ENCODE measurements at regions not wholly inside any gene's neighbourhood (a gene's known extent, or its start where the extent isn't known, plus 50 kb on each side); places are given as distances from the start of the nearest gene placed in this dataset.
"Not testable (repeated sequence)": the region's sequence is repeated elsewhere in the genome, so short reads cannot be mapped to it uniquely, and the experiment has no call there.

DNA sequence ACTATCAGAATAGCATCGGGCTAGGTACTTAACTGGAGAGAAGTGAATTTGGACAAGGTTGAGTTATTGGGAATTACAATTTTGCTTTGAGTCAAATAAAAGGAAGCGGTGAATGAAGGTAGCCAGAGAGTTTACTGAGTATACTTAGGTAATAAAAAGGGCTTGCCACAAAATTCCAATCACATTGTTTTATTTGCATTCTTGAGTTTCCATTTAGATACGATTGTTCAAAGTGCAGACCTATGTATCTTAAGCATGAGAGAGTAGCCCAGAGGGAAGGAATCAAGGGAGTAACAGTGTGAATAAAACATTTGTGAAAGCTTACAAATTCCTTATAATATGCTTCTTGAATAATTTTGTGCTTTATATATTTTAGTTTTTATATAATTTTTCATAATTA, 102.5 kb upstream of the NDST4 start:
- Histone ChIP-seq H3K4me3 (no peak overlapping the region), H3K36me3 (no peaks in the 10 kb centered on the region), H3K9me3 (no peaks in the 10 kb centered on the region), H3K27ac (no peak overlapping the region), H3K27me3 (replicated peaks; ENCODE audit: insufficient read depth) (no peaks in the 10 kb centered on the region), H3K4me1 (replicated peaks) (no peaks in the 10 kb centered on the region)
- no peak for DNase-seq (ENCODE audit: low spot score)
- intact Hi-C loops (cut with DNase I) = no loop called here
- WGBS = 38% methylated on average over 3 of the region's 3 CpGs
- TF ChIP-seq, protein P1, sequence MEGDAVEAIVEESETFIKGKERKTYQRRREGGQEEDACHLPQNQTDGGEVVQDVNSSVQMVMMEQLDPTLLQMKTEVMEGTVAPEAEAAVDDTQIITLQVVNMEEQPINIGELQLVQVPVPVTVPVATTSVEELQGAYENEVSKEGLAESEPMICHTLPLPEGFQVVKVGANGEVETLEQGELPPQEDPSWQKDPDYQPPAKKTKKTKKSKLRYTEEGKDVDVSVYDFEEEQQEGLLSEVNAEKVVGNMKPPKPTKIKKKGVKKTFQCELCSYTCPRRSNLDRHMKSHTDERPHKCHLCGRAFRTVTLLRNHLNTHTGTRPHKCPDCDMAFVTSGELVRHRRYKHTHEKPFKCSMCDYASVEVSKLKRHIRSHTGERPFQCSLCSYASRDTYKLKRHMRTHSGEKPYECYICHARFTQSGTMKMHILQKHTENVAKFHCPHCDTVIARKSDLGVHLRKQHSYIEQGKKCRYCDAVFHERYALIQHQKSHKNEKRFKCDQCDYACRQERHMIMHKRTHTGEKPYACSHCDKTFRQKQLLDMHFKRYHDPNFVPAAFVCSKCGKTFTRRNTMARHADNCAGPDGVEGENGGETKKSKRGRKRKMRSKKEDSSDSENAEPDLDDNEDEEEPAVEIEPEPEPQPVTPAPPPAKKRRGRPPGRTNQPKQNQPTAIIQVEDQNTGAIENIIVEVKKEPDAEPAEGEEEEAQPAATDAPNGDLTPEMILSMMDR (IDR thresholded peaks at IDR 0.05) = no peak
- no peak for TF ChIP-seq POLR2A (IDR thresholded peaks at IDR 0.05)
- TF ChIP-seq POLR2AphosphoS5 (IDR thresholded peaks at IDR 0.05) = no peak

GRCh38 chr4:115213716-115214115, 100.3 kb upstream of the NDST4 start:
- no peak for TF ChIP-seq POLR2A (IDR thresholded peaks at IDR 0.05)
- TF ChIP-seq, protein P1 (IDR thresholded peaks at IDR 0.05) = no peak
- no peak for TF ChIP-seq POLR2AphosphoS5 (IDR thresholded peaks at IDR 0.05)
- H3K9me3 ChIP-seq = no peaks in the 10 kb centered on the region
- H3K27me3 ChIP-seq (replicated peaks; ENCODE audit: insufficient read depth) = no peaks in the 10 kb centered on the region
- H3K4me3 ChIP-seq = no peak overlapping the region
- intact Hi-C loops (cut with DNase I) = no loop called here
- no peaks in the 10 kb centered on the region for H3K4me1 ChIP-seq (replicated peaks)
- DNase-seq (ENCODE audit: low spot score) = no peak
- WGBS = 54% methylated on average over 3 of the region's 3 CpGs
- H3K27ac ChIP-seq = no peak overlapping the region
- H3K36me3 ChIP-seq = no peaks in the 10 kb centered on the region

- no peak for DNase-seq (ENCODE audit: low spot score)
- TF ChIP-seq POLR2A (IDR thresholded peaks at IDR 0.05) (no peak), POLR2AphosphoS5 (IDR thresholded peaks at IDR 0.05) (no peak)
- TF ChIP-seq, protein P1 (IDR thresholded peaks at IDR 0.05) = no peak
- intact Hi-C loops (cut with DNase I) = no loop called here
- no peaks in the 10 kb centered on the region for H3K4me1 ChIP-seq (replicated peaks)
- no peak overlapping the region for H3K27ac ChIP-seq
- no peaks in the 10 kb centered on the region for H3K36me3 ChIP-seq
- no peaks in the 10 kb centered on the region for H3K27me3 ChIP-seq (replicated peaks; ENCODE audit: insufficient read depth)
- WGBS = 80% methylated on average over 3 of the region's 3 CpGs
- H3K9me3 ChIP-seq = no peaks in the 10 kb centered on the region
- no peak overlapping the region for H3K4me3 ChIP-seq
These were observed 87.6 kb upstream of the NDST4 start for GRCh38 chr4:115201042-115201330.

GRCh38 chr4:115200201-115201041, 87.0 kb upstream of the NDST4 start:
- H3K4me3 ChIP-seq; intact Hi-C loops (cut with DNase I): not testable (repeated sequence)
- WGBS = 94% methylated on average over 14 of the region's 30 CpGs

GRCh38 chr4:115194612-115195011, 81.2 kb upstream of the NDST4 start:
- H3K9me3 ChIP-seq; DNase-seq (ENCODE audit: low spot score); H3K4me1 ChIP-seq (replicated peaks); H3K4me3 ChIP-seq; H3K27me3 ChIP-seq (replicated peaks; ENCODE audit: insufficient read depth); intact Hi-C loops (cut with DNase I); H3K36me3 ChIP-seq; H3K27ac ChIP-seq: not testable (repeated sequence)

More at GRCh38 chr4:115200201-115201041, 87.0 kb upstream of the NDST4 start:
- not testable (repeated sequence) for H3K36me3 ChIP-seq; H3K4me1 ChIP-seq (replicated peaks); H3K27ac ChIP-seq; H3K27me3 ChIP-seq (replicated peaks; ENCODE audit: insufficient read depth); H3K9me3 ChIP-seq; DNase-seq (ENCODE audit: low spot score)

DNA sequence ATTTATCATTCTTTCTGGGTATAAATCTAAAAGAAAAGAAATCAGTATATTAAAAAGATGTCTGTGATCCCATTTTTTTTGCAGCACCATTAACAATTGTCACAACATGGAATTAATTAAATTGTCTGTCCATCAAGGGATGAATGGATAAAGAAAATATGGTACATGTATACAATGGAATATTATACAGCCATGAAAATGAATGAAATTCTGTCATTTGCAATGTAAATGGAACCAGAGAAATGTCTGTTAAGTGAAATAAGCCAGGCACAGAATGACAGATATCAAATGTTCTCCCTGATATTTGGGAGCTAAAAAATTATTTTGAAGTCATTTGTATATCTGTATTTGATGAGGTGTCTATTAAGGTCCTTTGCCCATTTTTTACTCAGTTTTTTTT, 77.1 kb upstream of the NDST4 start:
- no peak for DNase-seq (ENCODE audit: low spot score)

More for the DNA sequence above, 77.1 kb upstream of the NDST4 start:
- H3K27ac ChIP-seq = no peak overlapping the region
- intact Hi-C loops (cut with DNase I) = no loop called here
- H3K9me3 ChIP-seq = no peaks in the 10 kb centered on the region
- H3K4me3 ChIP-seq = no peak overlapping the region
- TF ChIP-seq POLR2A (IDR thresholded peaks at IDR 0.05) (no peak), POLR2AphosphoS5 (IDR thresholded peaks at IDR 0.05) (no peak)
- H3K36me3 ChIP-seq = no peaks in the 10 kb centered on the region
- no peaks in the 10 kb centered on the region for H3K27me3 ChIP-seq (replicated peaks; ENCODE audit: insufficient read depth)
- H3K4me1 ChIP-seq (replicated peaks) = no peaks in the 10 kb centered on the region
